Non-pigmented ciliary epithelial cell (primary cell): ENCODE measurements at regions not wholly inside any gene's neighbourhood (a gene's known extent, or its start where the extent isn't known, plus 50 kb on each side); places are given as distances from the start of the nearest gene placed in this dataset.
"Not testable (repeated sequence)": the region's sequence is repeated elsewhere in the genome, so short reads cannot be mapped to it uniquely, and the experiment has no call there.

Experiments
- DNase-seq: peaks from one replicate; pipeline ENCODE4 v3.0.0-alpha.2; 2010; ENCODE audit warnings: low read depth

GRCh38 chr12:47307680-47308399 is 228.1 kb upstream of the AMIGO2 start:
- DNase-seq: peak; percentile 35

GRCh38 chr12:47306773-47307679 is 227.3 kb upstream of the AMIGO2 start:
- not testable (repeated sequence) for DNase-seq

GRCh38 chr12:47306130-47306529 is 226.4 kb upstream of the AMIGO2 start:
- DNase-seq: no peak

GRCh38 chr12:47305464-47305863 is 225.7 kb upstream of the AMIGO2 start:
- no peak for DNase-seq

- DNase-seq: no peak
Measured at GRCh38 chr12:47303995-47304560, 224.3 kb upstream of the AMIGO2 start.

GRCh38 chr12:47303207-47303606 is 223.4 kb upstream of the AMIGO2 start:
- DNase-seq: peak; percentile 35

- no peak for DNase-seq
Measured at GRCh38 chr12:47302111-47302671, 222.4 kb upstream of the AMIGO2 start.

- no peak for DNase-seq
Measured at GRCh38 chr12:47299586-47299985, 219.8 kb upstream of the AMIGO2 start.

- DNase-seq: no peak
Measured at GRCh38 chr12:47297993-47298392, 218.2 kb upstream of the AMIGO2 start.

GRCh38 chr12:47296828-47297227 is 217.1 kb upstream of the AMIGO2 start:
- DNase-seq: no peak

GRCh38 chr12:47293406-47293805 is 213.6 kb upstream of the AMIGO2 start:
- no peak for DNase-seq

- DNase-seq: no peak
Measured at GRCh38 chr12:47286676-47287075, 206.9 kb upstream of the AMIGO2 start.
